ENCODE measurements at regions not wholly inside any gene's neighbourhood (a gene's known extent, or its start where the extent isn't known, plus 50 kb on each side); places are given as distances from the start of the nearest gene placed in this dataset.
"Not testable (repeated sequence)": the region's sequence is repeated elsewhere in the genome, so short reads cannot be mapped to it uniquely, and the experiment has no call there.

DNA sequence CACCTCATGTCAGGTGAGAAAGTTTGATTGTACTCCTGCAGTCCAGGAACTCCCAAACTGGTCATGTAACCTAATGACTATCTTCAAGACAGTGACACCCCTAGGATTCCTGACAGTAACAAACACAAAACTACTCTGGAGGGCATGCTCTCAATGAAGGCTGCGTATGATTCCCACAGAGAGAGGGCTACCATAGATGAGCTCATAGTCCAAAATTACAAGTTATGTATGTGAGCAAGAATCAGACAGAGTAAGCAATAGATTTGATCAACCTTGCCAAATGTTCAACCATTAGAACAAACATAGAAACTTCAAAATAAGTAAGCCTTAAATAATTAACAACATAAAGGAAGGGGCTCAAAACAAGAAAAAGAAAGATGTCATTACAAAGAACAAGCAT lies 158.1 kb downstream of the COPRS start:
- DNase-seq: no peak

DNA sequence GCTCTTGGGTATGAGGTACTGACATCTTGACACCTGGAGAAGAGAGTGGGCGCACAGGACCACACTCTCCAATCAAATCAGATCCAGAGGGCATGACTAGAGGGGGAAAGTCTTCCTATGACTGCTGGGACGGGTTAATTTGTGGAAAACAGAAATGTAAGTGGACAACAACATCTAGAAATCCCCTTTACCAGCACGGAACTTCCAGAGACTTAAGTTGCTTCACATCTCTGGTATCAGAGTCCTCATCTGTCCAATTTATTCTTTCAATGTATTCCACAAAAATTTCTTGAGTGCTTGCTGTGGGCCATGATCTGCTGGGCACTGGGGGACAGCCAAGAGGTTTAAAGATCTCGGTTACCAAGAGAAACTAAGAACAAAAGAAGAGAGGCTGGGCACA lies 159.2 kb downstream of the COPRS start:
- DNase-seq: no peak

DNA sequence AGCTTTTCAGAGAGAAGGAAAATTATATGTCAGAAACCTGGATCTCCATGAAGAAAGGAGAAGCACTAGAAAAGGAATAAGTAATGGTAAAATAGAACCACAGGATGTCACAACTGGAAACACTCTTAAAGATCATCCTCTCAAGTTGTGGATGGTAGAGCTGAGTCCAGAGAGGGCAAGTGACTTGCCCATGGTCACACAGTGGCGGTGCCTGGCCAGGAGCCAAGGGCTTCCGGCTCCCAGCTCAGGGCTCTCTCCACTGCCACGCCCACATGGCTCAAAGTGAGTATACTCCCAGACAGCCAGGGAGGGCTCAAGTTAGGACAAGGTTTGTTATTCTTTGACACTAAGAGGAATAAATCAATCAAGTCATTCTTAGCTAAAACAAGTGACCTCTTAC lies 159.8 kb downstream of the COPRS start:
- DNase-seq: no peak

DNA sequence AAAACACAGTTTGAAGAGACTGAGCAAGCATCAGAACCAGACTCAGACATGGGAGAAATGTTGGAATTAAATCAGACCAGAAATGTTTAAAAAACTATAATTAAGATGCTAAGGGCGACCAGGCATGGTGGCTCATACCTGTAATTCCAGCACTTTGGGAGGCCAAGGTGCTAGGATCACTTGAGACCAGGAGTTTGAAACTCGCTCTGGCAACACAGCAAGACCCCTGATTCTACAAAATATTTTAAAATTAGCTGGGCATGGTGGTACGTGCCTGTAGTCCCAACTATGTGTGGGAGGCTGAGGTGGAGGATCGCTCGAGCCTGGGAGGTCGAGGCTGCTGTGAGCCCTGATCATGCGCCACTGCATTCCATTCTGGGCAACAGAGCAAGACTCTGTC lies 160.3 kb downstream of the COPRS start:
- DNase-seq: no peak

DNA sequence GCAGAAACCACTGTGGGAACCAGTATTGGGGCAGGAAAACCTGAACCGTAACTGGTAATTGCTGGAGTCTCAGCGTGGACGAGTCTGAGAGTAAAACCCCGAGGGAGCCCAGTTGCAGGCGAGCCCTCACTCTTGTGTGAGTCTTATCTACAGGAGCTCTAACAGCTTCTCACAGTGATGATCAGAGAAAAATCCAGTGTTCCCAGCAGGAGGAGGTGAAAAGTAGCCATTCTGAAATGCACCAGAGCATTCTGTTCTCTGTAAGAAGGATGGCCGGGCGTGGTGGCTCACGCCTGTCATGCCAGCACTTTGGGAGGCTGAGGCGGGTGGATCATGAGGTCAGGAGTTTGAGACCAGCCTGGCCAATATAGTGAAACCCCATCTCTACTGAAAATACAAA lies 161.2 kb downstream of the COPRS start:
- no peak for DNase-seq

DNA sequence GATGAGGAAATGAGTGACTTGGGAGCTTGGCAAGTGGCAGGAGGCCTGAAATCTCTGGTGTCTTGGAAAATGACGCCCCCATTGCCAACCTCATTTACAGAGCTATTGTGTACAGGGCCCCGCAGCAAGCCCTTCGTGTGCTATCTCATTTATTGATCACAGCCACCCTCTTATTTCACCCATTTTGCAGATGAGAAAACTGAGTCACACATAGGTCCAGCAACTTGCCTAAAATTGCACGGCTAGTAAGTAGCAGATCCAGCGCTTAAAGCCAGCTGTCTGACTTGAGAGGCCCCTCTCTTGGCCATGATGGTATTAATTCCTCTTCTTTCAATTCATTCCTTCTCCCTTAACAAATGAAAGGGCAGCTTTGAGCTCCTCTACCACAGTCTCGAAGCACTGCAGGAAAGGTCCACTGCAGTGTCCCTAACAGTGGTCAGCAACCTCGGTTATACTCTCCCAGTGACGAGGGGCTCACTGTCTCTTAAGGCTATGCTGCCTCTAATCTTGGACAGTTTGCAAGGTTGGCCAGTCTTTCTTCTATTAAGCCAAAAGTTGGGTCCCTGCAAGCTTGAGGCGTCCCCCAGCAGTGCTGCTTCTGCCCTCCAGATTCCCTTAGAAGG lies 162.2 kb downstream of the COPRS start:
- DNase-seq: no peak

DNA sequence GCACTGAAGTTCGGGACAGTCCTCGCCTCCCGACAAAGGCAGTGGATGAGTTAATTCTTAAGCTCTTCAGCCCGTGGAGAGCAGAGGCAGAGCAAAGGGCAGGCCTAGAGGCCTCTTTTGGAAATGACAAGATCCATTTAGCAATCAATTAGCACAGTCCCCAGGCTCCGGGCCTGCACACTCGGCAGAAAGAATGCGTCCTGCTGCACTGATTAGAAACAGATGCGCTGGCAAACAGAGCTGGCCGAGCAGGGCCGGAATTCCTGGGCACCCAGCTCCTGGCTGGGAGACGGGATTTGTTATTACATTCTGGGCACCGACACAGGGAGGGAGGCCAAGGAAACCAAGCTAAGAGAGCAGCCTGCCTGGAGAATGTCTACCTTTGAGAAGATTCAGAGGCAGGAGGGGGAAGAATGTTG lies 162.9 kb downstream of the COPRS start:
- DNase-seq: no peak

DNA sequence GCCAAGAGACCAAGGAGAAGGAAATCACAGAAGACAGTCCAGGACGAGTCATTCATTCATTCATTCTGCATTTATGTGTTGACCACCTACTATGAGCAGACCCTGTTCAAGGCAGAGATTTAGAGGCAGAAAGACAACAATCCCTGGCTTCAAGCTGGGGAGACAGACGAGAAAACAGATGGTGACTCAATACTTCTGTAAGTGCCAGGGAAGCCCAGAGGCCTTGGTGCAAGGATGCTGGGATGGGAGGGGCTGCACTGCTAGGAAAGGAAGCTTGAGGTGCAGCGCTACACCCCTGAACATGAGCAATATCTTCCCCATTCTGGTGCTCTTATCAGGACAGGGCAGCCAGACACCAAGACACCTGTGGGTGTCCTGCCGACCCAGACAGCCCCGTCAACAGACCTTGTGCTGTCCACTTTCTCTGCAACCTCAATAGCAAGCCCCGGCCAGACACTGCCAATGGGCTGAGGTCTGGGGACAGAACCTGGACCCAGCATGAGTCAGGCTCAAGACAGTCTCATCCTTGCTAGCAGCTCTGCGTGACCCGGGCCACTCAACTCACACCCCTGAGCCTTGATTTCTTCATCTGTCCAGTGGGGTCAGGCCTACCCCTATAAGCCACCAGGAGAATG lies 163.5 kb downstream of the COPRS start:
- no peak for DNase-seq

DNA sequence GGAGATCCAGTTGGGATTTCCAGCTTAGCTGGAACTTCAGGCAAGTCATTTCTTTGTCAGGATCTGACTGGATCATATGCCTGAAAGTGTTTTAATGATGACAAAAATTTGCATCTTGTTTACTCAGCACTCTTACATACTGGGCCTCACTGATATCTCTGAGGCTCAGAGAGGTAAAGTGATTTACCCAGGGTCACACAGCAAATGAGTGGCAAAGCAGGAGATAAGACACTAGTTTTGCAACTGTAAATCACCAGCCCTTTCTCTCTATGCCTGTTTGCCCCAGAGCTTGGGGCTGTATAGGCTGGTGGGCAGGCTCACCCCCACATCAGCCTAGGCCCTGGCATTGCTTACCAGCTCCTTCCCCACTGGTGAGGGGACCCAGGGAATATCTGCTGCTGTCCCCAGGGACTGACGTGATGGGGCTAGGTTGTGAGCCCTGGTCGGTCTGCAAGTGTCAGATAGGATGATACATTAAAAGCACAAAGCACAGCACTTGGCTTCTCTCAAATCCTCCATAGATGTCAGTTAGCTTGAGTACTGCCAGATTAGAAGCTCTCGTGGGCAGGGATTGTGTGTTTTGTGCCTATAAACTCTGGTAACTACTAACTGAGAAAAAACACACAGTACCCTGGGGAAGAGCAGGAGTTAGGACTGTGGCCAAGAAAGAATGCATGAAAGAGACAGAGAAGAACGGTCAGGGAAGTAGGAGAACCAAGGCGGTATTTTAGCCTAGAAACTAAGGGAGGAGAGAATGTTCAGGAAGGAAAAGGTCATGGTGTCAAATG lies 165.4 kb downstream of the COPRS start:
- no peak for DNase-seq

DNA sequence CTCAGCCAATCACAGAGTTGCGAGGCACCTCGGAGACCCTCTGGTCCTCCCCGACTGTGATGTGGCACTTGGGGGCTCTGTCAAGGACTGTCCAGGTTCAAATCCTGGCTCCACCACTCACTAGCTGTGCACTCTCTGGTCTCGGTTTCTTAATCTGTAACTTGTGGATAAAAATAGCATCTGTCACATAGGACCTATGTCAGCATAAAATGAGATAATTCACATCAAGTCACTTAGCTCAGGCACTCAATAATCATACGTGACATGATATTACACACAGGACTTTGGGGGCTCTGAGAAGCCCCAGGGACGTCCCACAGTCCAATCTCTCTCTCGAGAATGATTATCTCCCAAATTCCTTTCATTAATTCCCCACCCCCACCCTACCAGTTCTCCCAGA lies 166.4 kb downstream of the COPRS start:
- DNase-seq: no peak

DNA sequence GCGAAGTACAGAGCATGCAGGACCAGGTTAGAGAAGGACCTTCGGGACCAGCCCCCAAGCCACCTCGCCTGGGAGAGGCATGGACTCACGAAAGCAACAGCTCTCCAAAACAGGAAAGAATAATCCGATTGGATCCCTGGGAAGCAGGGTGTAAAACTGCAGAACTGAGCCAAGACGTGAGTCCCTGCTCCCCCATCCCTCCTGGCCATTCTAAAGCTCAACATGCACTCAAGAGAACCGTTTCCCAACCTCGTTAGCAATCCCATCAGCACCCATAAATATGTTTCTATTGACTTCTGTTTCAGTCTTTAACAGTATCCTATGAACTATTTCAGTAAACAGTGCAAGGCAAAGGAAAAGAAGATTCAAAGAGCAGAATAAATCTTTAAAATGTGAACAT lies 167.0 kb downstream of the COPRS start:
- no peak for DNase-seq

DNA sequence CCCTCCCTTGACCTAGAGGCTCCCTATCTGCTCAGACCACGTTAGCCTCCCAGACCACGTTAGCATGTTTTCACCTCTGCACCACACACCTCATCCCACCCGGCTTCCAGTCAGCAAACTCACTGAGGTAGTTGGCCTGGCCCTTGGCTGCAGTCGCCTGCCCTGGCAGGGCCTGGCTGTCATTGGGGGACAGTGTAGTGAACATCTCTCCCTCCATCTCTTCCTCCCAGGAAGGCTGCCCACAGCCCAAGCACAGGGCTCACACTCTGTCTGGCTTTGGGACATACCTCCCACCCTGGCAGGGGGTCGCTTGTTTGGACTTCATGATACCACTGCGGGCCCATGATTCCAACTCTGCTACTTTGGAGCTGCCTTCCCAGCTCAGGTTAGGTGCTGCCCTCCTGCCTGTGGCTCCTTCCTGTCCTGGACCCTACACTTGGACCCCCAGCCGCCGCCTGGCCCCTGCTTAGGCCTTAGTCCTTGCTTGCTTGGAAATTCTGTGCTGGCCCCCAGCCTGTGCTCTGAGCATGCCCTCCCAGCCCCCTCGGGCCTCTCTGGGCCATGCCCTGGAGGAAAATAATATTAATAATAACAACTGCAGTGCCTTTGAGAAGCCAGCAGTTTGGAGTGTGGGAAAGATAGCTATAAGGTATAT lies 167.7 kb downstream of the COPRS start:
- no peak for DNase-seq

DNA sequence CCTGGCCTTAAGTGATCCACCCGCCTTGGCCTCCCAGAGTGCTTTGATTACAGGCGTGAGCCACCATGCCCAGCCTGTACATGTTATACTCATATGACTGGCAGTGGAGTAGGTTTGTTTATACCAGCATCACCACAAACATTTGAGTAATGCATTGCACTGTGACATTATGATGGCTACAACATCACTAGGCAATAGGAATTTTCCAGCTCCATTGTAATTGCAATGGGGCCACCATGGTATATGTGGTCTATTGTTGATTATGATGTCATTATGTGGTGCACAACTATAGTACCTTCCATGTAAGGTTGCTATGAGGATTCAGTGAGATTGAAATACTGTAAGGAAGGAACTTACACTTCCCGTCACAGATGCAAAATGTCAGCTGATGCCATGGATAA lies 168.9 kb downstream of the COPRS start:
- no peak for DNase-seq

DNA sequence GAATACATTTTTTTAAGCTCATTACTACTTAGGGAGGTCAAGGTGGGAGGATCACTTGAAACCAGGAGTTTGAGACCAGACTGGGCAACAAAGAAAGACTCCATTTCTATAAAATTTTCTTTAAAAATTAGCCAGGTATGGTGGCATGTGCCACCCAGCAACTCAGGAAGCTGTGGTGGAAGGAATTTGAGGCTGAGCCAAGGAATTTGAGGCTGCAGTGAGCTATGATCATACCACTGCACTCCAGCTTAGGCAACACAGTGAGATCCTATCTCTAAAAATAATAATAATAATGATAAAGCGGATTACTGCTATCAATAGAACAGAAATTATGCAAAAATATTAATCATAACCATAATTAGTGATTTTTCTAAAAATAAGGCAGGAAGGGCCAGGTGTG lies 170.3 kb downstream of the COPRS start:
- no peak for DNase-seq

DNA sequence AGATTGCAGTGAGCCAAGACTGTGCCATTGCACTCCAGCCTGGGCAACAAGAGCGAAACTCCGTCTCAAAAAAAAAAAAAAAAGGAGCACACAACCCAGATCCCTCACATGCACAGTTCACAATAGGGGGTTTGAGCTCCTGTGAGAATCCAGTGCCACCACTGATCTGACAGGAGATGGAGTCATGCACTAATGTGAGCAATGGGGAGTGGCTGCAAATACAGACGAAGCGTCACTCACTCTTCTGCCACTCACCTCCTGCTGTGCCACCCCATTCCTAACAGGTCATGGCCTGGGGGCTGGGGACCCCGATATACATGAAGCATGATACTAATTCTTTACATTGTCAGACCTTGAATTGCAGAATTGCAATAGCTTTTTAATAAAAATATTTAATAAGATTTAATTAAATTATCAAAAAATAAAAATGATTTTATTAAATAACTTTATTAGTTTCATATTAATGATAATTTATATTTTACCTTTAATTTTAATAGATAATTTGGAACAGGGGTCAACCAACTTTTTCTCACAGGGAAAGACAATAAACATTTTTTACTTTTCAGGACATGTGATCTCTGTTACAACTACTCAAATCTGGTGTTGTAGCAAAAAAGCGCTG lies 171.4 kb downstream of the COPRS start:
- DNase-seq: no peak

DNA sequence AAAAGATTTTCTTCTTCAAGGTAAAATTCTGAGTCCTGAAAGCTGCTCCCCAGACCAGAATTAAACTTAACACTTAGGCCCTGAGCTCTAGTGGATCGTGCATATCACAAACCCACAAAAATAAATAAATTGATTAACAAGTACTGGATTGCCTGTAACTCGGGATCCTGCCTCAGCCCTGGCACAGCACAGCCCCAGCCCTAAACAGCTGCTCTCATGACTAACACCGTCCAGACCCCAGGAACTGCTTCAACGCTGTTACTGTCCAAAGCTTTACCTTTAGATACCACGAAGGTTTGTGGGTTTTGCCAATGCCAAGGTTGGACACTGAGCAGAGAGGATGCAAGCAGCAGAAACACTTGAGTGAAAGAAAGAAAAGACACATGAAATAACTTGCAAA lies 172.5 kb downstream of the COPRS start:
- DNase-seq: no peak

DNA sequence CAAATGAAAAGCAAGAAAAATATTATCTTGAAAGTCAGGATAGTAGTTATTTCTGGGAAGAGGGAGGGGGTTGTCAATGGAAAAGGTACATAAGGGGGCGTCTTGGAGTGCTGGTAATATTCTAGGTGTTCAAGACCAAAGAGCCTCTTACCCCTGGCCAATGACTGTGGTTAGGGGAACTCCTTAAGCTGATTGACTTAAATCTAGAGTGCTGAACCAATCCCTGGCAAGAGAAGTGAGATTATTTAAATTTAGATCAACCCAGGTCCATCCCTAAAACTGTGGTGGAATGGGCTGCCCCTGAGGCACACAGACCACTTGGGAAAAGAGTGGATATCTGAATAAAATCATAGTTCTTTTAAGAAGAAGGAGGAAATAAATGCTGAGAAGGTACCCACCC lies 174.1 kb downstream of the COPRS start:
- no peak for DNase-seq

DNA sequence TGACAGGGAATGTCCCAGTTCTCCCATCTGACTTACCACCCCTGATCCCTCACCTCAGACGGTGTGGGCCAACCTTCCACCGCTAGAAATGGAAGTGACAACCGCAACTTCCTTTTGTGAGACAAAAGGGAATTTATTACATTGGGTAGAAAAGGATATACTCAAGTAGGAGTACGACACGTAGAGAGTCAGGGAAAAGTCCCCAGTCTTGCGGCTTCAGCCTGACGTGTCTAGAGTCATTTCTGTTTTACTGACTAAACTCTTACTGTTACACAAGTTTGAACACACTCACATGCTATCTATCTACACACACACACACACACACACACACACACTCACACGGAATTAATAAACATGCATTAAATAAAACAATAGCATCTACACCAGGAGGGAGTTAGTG lies 178.9 kb downstream of the COPRS start:
- DNase-seq: no peak

DNA sequence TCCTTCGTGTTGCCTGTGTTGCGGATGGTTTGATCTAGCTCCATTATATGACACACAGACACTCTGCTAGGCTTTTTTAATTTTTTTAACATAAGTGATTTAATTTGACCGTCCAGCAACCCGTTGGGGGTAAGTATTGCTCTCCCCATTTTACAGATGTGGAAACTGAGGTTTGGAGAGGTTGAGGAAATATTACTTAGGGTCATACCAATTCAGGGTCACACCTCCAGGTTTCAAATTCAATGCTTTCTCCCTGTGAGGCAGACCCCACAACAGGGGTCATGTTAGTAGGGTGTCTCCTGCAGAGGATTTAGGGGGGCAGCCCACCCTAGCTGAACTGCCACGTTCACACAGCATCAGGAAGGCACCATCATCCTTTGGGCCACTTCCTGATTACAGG lies 179.4 kb downstream of the COPRS start:
- DNase-seq: no peak

DNA sequence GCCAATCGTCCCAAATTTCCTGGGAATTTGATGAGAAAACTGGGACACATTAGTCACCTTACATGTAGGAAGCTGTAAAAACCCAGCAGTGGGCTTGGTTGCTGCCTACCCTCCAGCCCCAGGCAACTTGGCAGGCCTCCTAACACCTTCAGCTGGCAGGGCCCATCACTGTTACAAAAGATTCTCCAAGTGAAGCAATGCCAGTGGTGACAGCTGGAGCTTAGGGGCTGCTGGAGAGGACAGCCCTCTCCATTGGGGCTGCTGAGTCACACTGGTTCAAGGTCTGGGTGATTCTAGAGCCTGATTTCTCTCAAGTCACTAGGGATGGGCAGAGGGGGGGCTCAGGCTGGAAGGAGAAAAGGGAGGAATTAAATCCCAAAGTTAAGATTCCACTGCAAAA lies 180.6 kb downstream of the COPRS start:
- no peak for DNase-seq

DNA sequence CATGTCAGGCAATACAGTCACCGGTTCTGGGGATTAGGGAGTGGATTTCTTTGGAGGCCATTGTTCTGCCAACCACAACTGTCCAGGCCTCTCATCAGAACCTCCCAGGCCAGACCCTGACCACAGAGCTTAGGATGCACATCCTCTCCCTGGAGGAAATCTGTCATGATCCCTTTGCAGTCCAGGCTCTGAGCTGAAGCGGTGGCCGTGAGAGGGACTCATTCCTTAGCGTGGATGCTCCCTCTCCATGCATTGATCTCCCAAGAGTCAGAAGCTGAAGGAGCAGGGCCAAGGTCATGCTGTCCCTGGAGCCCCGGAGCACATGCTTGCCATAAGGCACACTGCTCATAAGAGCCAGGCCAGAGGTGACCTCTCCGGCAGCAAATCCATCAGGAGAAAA lies 181.4 kb downstream of the COPRS start:
- no peak for DNase-seq

DNA sequence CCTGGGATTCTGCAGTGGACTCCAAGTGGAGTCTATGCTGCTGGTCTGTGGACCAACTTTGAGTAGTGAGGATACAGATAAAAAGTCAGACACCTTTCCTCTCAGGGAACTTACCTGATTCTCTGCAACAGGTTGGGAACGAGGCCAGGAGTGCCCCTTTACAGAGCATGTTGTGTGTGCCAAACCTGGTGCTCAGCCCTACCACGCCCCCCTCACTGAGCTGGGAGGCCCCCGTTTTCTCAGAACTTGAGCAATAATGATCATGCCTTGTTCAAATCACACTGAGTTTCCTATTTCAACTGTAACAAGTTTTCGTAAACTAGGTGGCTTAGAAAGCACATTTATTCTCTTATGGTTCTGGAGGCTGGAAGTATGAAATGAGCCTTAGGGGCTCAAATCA lies 182.0 kb downstream of the COPRS start:
- DNase-seq: no peak

DNA sequence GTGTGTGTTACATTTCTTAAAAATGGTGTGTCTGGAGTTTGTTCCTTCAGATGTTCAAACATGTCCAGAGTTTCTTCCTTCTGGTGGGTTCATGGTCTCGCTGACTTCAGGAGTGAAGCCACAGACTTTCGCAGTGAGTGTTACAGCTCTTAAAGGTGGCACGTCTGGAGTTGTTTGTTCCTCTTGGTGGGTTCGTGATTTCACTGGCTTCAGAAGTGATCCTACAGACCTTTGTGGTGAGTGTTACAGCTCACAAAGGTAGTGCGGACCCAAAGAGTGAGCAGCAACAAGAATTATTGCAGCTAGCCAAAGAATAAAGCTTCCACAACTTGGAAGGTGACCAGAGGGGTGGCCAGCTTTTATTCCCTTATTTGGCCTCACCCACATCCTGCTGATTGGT lies 183.7 kb downstream of the COPRS start:
- DNase-seq: not testable (repeated sequence)
